Lower lobe of right lung (tissue), 2 donors: ENCODE measurements at regions not wholly inside any gene's neighbourhood (a gene's known extent, or its start where the extent isn't known, plus 50 kb on each side); places are given as distances from the start of the nearest gene placed in this dataset.

Source experiments
- ATAC-seq, 2 donors: fragments of 200-7000 bp; cut with Tn5 transposase; one replicate each; pipeline ENCODE4 v1.9.1; 2020 to 2022; ENCODE audit warnings: mild to moderate bottlenecking in 2 of 2, moderate library complexity in 2 of 2
- DNase-seq: peaks from one replicate; pipeline ENCODE4 v3.0.0-alpha.2; 2020
- H3K27ac ChIP-seq: fragments of 200-600 bp; one replicate; pipeline ENCODE4 v1.8.0; 2022
- H3K27me3 ChIP-seq: fragments of 200-600 bp; one replicate; pipeline ENCODE4 v1.8.0; 2022; ENCODE audit warnings: low read depth
- H3K36me3 ChIP-seq: fragments of 200-600 bp; one replicate; pipeline ENCODE4 v1.8.0; 2022; ENCODE audit warnings: mild to moderate bottlenecking
- H3K4me1 ChIP-seq: fragments of 200-600 bp; one replicate; pipeline ENCODE4 v1.8.0; 2022
- H3K4me3 ChIP-seq: fragments of 200-600 bp; one replicate; pipeline ENCODE4 v1.8.0; 2022; ENCODE audit warnings: mild to moderate bottlenecking
- H3K9me3 ChIP-seq: fragments of 200-600 bp; one replicate; pipeline ENCODE4 v1.8.0; 2022
- CTCF ChIP-seq: fragments of 200-600 bp; IDR thresholded peaks from one replicate; pipeline ENCODE4 v1.8.0; 2022; ENCODE audit warnings: antibody characterized with exemption, mild to moderate bottlenecking
- intact Hi-C: fragments of 100-400 bp; cut with DNase I; formaldehyde crosslinking; loops from one replicate; pipeline ENCODE4 v1.11.0; 2022
- donor health status: DM: no; HTN: yes; CAD: no; lungs with severe emphysema.

GRCh38 chr4:177595386-177595785 lies 153.1 kb upstream of the AGA start:
- intact Hi-C loops: no loop called here
- Histone ChIP-seq H3K27me3 (no peaks in the 10 kb centered on the region), H3K9me3 (no peaks in the 10 kb centered on the region), H3K36me3 (no peaks in the 10 kb centered on the region), H3K4me3 (no peak overlapping the region), H3K4me1 (no peaks in the 10 kb centered on the region), H3K27ac (no peak overlapping the region)
- TF ChIP-seq CTCF: no peak
- no peak for DNase-seq
- ATAC-seq: no peak

- ATAC-seq: no peak
- no peak for DNase-seq
- H3K27me3 ChIP-seq: no peaks in the 10 kb centered on the region
- no peak for TF ChIP-seq CTCF
- no peaks in the 10 kb centered on the region for H3K4me1 ChIP-seq
- H3K4me3 ChIP-seq: no peak overlapping the region
- intact Hi-C loops: no loop called here
- H3K9me3 ChIP-seq: no peaks in the 10 kb centered on the region
- H3K27ac ChIP-seq: no peak overlapping the region
- no peaks in the 10 kb centered on the region for H3K36me3 ChIP-seq
Observed at GRCh38 chr4:177596035-177596434, 153.8 kb upstream of the AGA start.

- ATAC-seq (no peak), DNase-seq (no peak)
- H3K27me3 ChIP-seq: no peaks in the 10 kb centered on the region
- no peak overlapping the region for H3K4me3 ChIP-seq
- no peaks in the 10 kb centered on the region for H3K4me1 ChIP-seq
- H3K27ac ChIP-seq: no peak overlapping the region
- intact Hi-C loops: no loop called here
- no peaks in the 10 kb centered on the region for H3K36me3 ChIP-seq
- TF ChIP-seq CTCF: no peak
- no peaks in the 10 kb centered on the region for H3K9me3 ChIP-seq
Observed at GRCh38 chr4:177596991-177597390, 154.8 kb upstream of the AGA start.

GRCh38 chr4:177605252-177605651 lies 163.0 kb upstream of the AGA start:
- Histone ChIP-seq H3K4me3 (no peak overlapping the region), H3K27ac (no peak overlapping the region), H3K4me1 (no peaks in the 10 kb centered on the region), H3K36me3 (no peaks in the 10 kb centered on the region), H3K27me3 (no peaks in the 10 kb centered on the region), H3K9me3 (no peaks in the 10 kb centered on the region)
- DNase-seq (no peak), ATAC-seq (no peak)
- no peak for TF ChIP-seq CTCF
- intact Hi-C loops: no loop called here

- Histone ChIP-seq H3K9me3 (no peaks in the 10 kb centered on the region), H3K4me1 (no peaks in the 10 kb centered on the region), H3K4me3 (no peak overlapping the region), H3K36me3 (no peaks in the 10 kb centered on the region), H3K27ac (no peak overlapping the region), H3K27me3 (no peaks in the 10 kb centered on the region)
- ATAC-seq: no peak
- no peak for TF ChIP-seq CTCF
- intact Hi-C loops: no loop called here
- no peak for DNase-seq
Observed at GRCh38 chr4:177607111-177607573, 164.9 kb upstream of the AGA start.
